ENCODE measurements at regions not wholly inside any gene's neighbourhood (a gene's known extent, or its start where the extent isn't known, plus 50 kb on each side); places are given as distances from the start of the nearest gene placed in this dataset.

- Histone ChIP-seq H3K36me3 (ENCODE audit: insufficient read depth, low read length) (no peaks in the 10 kb centered on the region), H3K9ac (ENCODE audit: low read length) (no peak overlapping the region), H3K9me3 (ENCODE audit: low read length) (no peaks in the 10 kb centered on the region), H3K27me3 (ENCODE audit: insufficient read depth, low read length) (no peaks in the 10 kb centered on the region), H2AFZ (ENCODE audit: low read length) (no peak overlapping the region), H3K4me2 (ENCODE audit: low read length) (no peak overlapping the region), H3K9me2 (ENCODE audit: low read depth, low read length) (no peaks in the 10 kb centered on the region), H3K4me1 (ENCODE audit: insufficient read depth, low read length, severe bottlenecking) (peaks cover 36% of the 10 kb centered on the region), H3K79me2 (ENCODE audit: insufficient read depth, low read length) (no peaks in the 10 kb centered on the region), H3F3A (ENCODE audit: insufficient read depth, low read length) (no peaks in the 10 kb centered on the region), H4K20me1 (ENCODE audit: insufficient read depth, low read length) (no peaks in the 10 kb centered on the region), H3K27ac (ENCODE audit: low read depth, low read length, poor library complexity, severe bottlenecking) (no peak overlapping the region), H3K4me3 (ENCODE audit: low read depth, low read length, poor library complexity, severe bottlenecking) (no peak overlapping the region)
- TF ChIP-seq CTCF (IDR thresholded peaks at IDR 0.05; ENCODE audit: low read length) (no peak), EZH2 (IDR thresholded peaks at IDR 0.05; ENCODE audit: borderline replicate concordance, low read length) (no peak)
These were observed 274.7 kb downstream of the RPLP1 start for GRCh38 chr15:69727121-69727924.

GRCh38 chr15:69729167-69729748 is 276.6 kb downstream of the RPLP1 start:
- Histone ChIP-seq H3K9ac (ENCODE audit: low read length) (no peak overlapping the region), H3K36me3 (ENCODE audit: insufficient read depth, low read length) (no peaks in the 10 kb centered on the region; the same call in 1 of the 2 replicates), H4K20me1 (ENCODE audit: insufficient read depth, low read length) (no peaks in the 10 kb centered on the region), H3K27ac (ENCODE audit: low read depth, low read length, poor library complexity, severe bottlenecking) (no peak overlapping the region), H3F3A (ENCODE audit: insufficient read depth, low read length) (no peaks in the 10 kb centered on the region), H3K4me2 (ENCODE audit: low read length) (no peak overlapping the region), H3K79me2 (ENCODE audit: insufficient read depth, low read length) (no peaks in the 10 kb centered on the region), H3K9me3 (ENCODE audit: low read length) (no peaks in the 10 kb centered on the region; the same call in 1 of the 2 replicates), H3K4me3 (ENCODE audit: low read depth, low read length, poor library complexity, severe bottlenecking) (no peak overlapping the region), H3K4me1 (ENCODE audit: insufficient read depth, low read length, severe bottlenecking) (peaks cover 30% of the 10 kb centered on the region), H2AFZ (ENCODE audit: low read length) (no peak overlapping the region), H3K27me3 (ENCODE audit: insufficient read depth, low read length) (no peaks in the 10 kb centered on the region), H3K9me2 (ENCODE audit: low read depth, low read length) (no peaks in the 10 kb centered on the region)
- TF ChIP-seq CTCF (IDR thresholded peaks at IDR 0.05; ENCODE audit: low read length) (peak; percentile 92), EZH2 (IDR thresholded peaks at IDR 0.05; ENCODE audit: borderline replicate concordance, low read length) (no peak)

- Histone ChIP-seq H2AFZ (ENCODE audit: low read length) (no peak overlapping the region), H3K4me2 (ENCODE audit: low read length) (no peak overlapping the region; the same call in 1 of the 2 replicates), H4K20me1 (ENCODE audit: insufficient read depth, low read length) (no peaks in the 10 kb centered on the region), H3K27me3 (ENCODE audit: insufficient read depth, low read length) (no peaks in the 10 kb centered on the region), H3K27ac (ENCODE audit: low read depth, low read length, poor library complexity, severe bottlenecking) (no peak overlapping the region), H3K79me2 (ENCODE audit: insufficient read depth, low read length) (no peaks in the 10 kb centered on the region), H3K9ac (ENCODE audit: low read length) (no peak overlapping the region; the same call in 1 of the 2 replicates), H3K9me2 (ENCODE audit: low read depth, low read length) (no peaks in the 10 kb centered on the region), H3K4me1 (ENCODE audit: insufficient read depth, low read length, severe bottlenecking) (peaks cover 30% of the 10 kb centered on the region), H3K4me3 (ENCODE audit: low read depth, low read length, poor library complexity, severe bottlenecking) (no peak overlapping the region), H3F3A (ENCODE audit: insufficient read depth, low read length) (no peaks in the 10 kb centered on the region), H3K9me3 (ENCODE audit: low read length) (no peaks in the 10 kb centered on the region; the same call in 1 of the 2 replicates), H3K36me3 (ENCODE audit: insufficient read depth, low read length) (no peaks in the 10 kb centered on the region; the same call in 1 of the 2 replicates)
- no peak for TF ChIP-seq CTCF (IDR thresholded peaks at IDR 0.05; ENCODE audit: low read length)
- no peak for TF ChIP-seq EZH2 (IDR thresholded peaks at IDR 0.05; ENCODE audit: borderline replicate concordance, low read length)
These were observed 277.9 kb downstream of the RPLP1 start for GRCh38 chr15:69730281-69731080.
